GM21723 (cell line): ENCODE measurements at regions not wholly inside any gene's neighbourhood (a gene's known extent, or its start where the extent isn't known, plus 50 kb on each side); places are given as distances from the start of the nearest gene placed in this dataset.

Source experiments
- ATAC-seq: cut with Tn5 transposase; IDR thresholded peaks from one replicate; pipeline ENCODE4 v1.9.1; 2021; ENCODE audit warnings: mild to moderate bottlenecking, moderate library complexity; ENCODE audit not compliant: unreplicated experiment

- ATAC-seq = no peak
Measured at GRCh38 chr2:236689393-236689700, 119.7 kb downstream of the ACKR3 start.

- no peak for ATAC-seq
Measured at GRCh38 chr2:236689981-236690380, 120.4 kb downstream of the ACKR3 start.

- no peak for ATAC-seq
Measured at GRCh38 chr2:236690726-236691125, 121.1 kb downstream of the ACKR3 start.

- no peak for ATAC-seq
Measured at GRCh38 chr2:236691799-236692167, 122.2 kb downstream of the ACKR3 start.

- ATAC-seq = no peak
Measured at GRCh38 chr2:236692937-236693336, 123.3 kb downstream of the ACKR3 start.

GRCh38 chr2:236693531-236693930, 123.9 kb downstream of the ACKR3 start:
- ATAC-seq = no peak

GRCh38 chr2:236694146-236694888, 124.7 kb downstream of the ACKR3 start:
- no peak for ATAC-seq

GRCh38 chr2:236696834-236697233, 127.2 kb downstream of the ACKR3 start:
- no peak for ATAC-seq

GRCh38 chr2:236698016-236698627, 128.5 kb downstream of the ACKR3 start:
- no peak for ATAC-seq

GRCh38 chr2:236700703-236701102, 131.1 kb downstream of the ACKR3 start:
- no peak for ATAC-seq

- ATAC-seq = no peak
Measured at GRCh38 chr2:236702657-236703372, 133.2 kb downstream of the ACKR3 start.

- ATAC-seq = no peak
Measured at GRCh38 chr2:236703373-236703709, 133.7 kb downstream of the ACKR3 start.

- ATAC-seq = no peak
Measured at GRCh38 chr2:236703906-236704305, 134.3 kb downstream of the ACKR3 start.

- no peak for ATAC-seq
Measured at GRCh38 chr2:236704887-236705286, 135.3 kb downstream of the ACKR3 start.

GRCh38 chr2:236705295-236706105, 135.9 kb downstream of the ACKR3 start:
- no peak for ATAC-seq

GRCh38 chr2:236706288-236706687, 136.7 kb downstream of the ACKR3 start:
- ATAC-seq = no peak

- ATAC-seq = no peak
Measured at GRCh38 chr2:236706803-236707202, 137.2 kb downstream of the ACKR3 start.

- ATAC-seq = no peak
Measured at GRCh38 chr2:236711440-236711839, 141.8 kb downstream of the ACKR3 start.

GRCh38 chr2:236712304-236712703, 142.7 kb downstream of the ACKR3 start:
- no peak for ATAC-seq

- no peak for ATAC-seq
Measured at GRCh38 chr2:236712961-236713673, 143.5 kb downstream of the ACKR3 start.

- ATAC-seq = no peak
Measured at GRCh38 chr2:236714080-236714479, 144.5 kb downstream of the ACKR3 start.
